AG04449 (cell line): ENCODE measurements at regions not wholly inside any gene's neighbourhood (a gene's known extent, or its start where the extent isn't known, plus 50 kb on each side); places are given as distances from the start of the nearest gene placed in this dataset.

Experiments used
- CTCF ChIA-PET: fragments of 350-600 bp; formaldehyde crosslinking; extraction: SDS; loops from one replicate; lab custom pipeline; 2021; ENCODE audit warnings: antibody characterized with exemption; lab: Yijun Ruan, JAX
- POLR2A ChIA-PET: fragments of 400-600, 350-600 bp; formaldehyde crosslinking; extraction: SDS; loops from one replicate; lab custom pipeline; 2020; ENCODE audit warnings: antibody characterized with exemption, inconsistent platforms; lab: Yijun Ruan, JAX
- DNase-seq: peaks from one replicate; pipeline ENCODE4 v3.0.0-alpha.2; 2010; ENCODE audit warnings: low read depth, low spot score
- H3K4me3 ChIP-seq: 2 replicates; pipeline ENCODE4 v1.5.1; 2011; ENCODE audit warnings: low read depth, mild to moderate bottlenecking, control low read depth, low read length
- TF ChIP-seq, protein P1 (sequence below): IDR thresholded peaks from one replicate; pipeline ENCODE4 v1.5.1; 2011; ENCODE audit warnings: mild to moderate bottlenecking, moderate library complexity, low read length, control low read depth, inconsistent platforms; ENCODE audit not compliant: insufficient read depth; ENCODE audit errors: missing control alignments

DNA sequence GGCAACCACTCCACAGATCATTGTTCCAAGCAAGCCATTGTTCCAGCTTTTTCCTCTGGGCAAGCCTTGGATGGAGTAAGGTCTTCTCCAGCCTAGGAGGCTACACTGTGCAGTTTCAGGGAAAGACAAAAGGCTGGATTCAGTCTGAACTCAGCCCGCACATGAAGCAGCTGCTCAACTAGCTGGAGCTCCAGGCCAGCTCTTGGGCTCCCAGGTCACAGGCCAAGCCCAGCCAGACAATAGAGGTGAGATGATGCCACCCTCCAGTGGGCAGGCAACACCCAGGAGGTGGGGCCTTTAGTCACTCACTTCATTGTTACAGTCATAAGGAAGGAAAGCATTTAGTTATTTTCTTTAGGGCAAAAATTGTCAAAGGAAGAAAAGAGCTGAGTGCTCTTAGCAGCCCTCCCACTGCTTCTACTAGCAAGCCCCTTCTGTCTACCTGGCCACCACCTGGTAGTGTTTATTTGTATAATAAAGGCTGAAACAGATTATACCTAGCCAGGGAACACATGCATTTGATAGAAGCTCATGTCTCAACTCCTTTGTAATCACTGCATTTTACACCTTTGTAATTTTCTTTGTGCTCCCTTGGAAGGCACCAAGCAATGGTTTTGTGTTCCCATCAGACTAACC lies 253.4 kb downstream of the WDR11 start:
- no peak overlapping the region for H3K4me3 ChIP-seq
- no peak for DNase-seq
- ChIA-PET POLR2A (no interaction called here), CTCF (no interaction called here)
- TF ChIP-seq, protein P1, sequence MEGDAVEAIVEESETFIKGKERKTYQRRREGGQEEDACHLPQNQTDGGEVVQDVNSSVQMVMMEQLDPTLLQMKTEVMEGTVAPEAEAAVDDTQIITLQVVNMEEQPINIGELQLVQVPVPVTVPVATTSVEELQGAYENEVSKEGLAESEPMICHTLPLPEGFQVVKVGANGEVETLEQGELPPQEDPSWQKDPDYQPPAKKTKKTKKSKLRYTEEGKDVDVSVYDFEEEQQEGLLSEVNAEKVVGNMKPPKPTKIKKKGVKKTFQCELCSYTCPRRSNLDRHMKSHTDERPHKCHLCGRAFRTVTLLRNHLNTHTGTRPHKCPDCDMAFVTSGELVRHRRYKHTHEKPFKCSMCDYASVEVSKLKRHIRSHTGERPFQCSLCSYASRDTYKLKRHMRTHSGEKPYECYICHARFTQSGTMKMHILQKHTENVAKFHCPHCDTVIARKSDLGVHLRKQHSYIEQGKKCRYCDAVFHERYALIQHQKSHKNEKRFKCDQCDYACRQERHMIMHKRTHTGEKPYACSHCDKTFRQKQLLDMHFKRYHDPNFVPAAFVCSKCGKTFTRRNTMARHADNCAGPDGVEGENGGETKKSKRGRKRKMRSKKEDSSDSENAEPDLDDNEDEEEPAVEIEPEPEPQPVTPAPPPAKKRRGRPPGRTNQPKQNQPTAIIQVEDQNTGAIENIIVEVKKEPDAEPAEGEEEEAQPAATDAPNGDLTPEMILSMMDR: no peak

DNA sequence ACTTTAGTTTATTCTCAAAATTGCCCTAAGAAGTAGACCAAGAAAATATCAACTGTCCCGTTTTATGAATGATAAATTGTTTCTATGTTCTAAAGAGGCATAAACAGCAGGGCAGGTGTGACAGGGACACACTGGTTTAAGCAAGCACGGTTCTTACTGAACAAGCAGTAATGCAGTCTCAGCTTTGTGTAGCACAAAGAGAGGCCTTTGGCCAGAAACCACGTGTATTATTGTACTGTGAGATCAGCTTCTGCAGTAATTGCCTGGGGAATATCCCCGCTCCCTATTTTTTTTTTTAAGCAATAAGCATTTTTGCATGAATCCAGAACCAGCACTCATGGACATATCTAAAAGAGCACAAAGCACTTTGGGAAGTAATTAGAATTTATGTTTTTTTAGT lies 255.4 kb downstream of the WDR11 start:
- ChIA-PET POLR2A (no interaction called here), CTCF (no interaction called here)
- DNase-seq: no peak
- no peak overlapping the region for H3K4me3 ChIP-seq
- TF ChIP-seq, protein P1: no peak

DNA sequence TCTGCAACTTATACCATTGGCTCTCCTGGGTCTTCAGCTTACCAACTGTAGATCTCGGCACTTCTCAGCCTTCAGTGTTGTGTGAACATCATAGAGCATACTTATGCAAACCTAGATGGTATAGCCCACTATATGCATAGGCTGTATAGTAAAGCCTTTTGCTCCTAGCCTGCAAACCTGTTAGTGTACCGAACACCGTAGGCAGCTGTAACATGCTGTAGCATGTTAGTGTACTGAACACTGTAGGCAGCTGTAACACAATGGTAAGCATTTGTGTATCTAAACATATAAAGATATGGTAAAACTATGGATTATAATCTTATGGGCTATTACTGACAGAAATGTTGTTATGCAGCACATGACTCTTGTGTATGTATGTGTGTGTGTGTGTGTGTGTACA lies 256.9 kb downstream of the WDR11 start:
- ChIA-PET POLR2A (no interaction called here), CTCF (no interaction called here)
- H3K4me3 ChIP-seq: no peak overlapping the region
- TF ChIP-seq, protein P1: no peak
- DNase-seq: no peak

DNA sequence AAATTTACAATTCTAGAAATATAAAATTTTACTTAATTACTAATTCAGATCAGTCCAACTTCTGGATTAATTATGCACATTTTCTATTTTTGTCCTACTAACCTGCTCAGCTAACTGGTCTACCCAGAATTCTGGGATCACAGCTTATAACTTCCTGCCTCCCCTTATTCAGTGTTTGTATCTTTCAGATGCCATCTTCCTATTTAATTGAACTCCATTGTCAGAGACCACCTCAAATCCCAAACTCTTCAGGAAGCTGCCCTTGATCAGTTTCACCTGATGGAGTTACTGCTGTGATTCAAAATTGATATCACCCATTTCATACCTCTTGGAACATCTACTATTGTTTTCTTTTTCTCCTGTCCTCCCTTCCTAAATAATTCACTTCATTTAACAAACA lies 259.2 kb downstream of the WDR11 start:
- H3K4me3 ChIP-seq: no peak overlapping the region
- ChIA-PET POLR2A (no interaction called here), CTCF (no interaction called here)
- TF ChIP-seq, protein P1: no peak
- no peak for DNase-seq

DNA sequence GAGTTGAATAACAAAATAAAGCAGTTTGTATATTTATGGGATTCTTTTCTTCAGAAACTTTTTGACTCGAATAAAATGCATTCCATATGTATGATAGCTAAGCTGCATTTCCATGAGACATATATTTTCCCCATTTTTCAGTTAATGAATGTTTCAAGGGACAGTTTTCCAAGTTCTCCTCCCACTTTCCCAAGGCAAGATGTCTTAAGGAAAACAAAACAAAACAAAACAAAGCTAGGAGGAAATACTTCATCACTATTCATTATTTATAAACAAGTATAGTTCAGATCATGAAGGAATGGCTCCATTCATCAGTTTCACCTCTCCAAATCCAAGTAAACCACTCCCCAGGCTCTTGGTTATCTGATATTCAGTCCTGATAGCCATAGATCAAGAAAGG lies 261.0 kb downstream of the WDR11 start:
- TF ChIP-seq, protein P1: no peak
- ChIA-PET POLR2A (no interaction called here), CTCF (no interaction called here)
- no peak for DNase-seq
- H3K4me3 ChIP-seq: no peak overlapping the region

DNA sequence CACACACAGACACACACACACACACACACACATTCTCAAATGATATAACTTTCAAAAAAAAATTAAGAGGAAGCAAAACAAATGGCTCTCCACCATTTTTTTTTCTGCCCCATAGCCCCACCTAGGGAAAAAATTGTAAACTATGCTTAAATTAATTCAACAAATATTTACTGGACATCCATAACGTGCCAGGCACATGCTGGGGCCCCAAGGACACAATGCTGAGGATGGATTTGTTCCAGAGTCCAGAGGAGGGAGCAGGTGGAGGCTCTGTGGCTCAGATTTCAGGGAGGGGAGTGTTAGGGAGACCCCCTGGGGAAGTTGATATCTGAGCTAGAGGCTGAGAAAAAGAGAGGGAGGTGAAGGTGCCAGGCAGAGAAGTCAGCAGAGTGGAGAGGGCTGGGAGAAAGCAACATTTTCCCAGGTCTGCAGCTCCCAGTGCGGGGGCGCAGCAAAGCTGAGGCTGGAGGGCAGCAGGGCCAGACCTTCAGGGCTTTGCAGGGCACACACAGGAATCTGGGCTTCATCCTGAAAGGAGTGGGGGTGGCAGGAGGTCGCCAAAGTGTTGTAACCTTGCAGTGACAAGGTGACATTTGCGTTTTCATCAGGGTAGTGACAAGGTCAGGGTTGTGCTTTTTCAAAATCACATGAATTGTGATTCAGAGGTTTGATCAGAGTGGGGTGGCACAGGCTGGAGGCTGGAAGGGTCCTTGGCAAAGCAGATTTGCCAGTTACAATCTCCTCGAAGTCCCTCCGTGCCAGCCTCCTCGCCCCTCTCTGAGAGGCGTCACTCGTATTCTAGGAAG lies 261.6 kb downstream of the WDR11 start:
- POLR2A ChIA-PET: no interaction called here
- no peak for DNase-seq
- CTCF ChIA-PET: no interaction called here
- TF ChIP-seq, protein P1: no peak
- H3K4me3 ChIP-seq: no peak overlapping the region
